SK-N-SH (cell line): ENCODE measurements at regions not wholly inside any gene's neighbourhood (a gene's known extent, or its start where the extent isn't known, plus 50 kb on each side); places are given as distances from the start of the nearest gene placed in this dataset.

Source experiments
- CTCF ChIA-PET: fragments of 300-600, 350-600 bp; formaldehyde crosslinking; extraction: SDS; loops from one replicate; lab custom pipeline; 2021; lab: Yijun Ruan, JAX
- POLR2A ChIA-PET: fragments of 350-600 bp; sonication (Branson Sonifier 250); formaldehyde crosslinking; extraction: SDS; loops from one replicate; lab custom pipeline; 2020; ENCODE audit warnings: antibody characterized with exemption, inconsistent platforms; lab: Yijun Ruan, JAX
- DNase-seq: peaks from one replicate; pipeline ENCODE4 v3.0.0; 2012
- H2AFZ ChIP-seq: fragments of 200-600 bp; sonication (generic); 2 replicates; pipeline ENCODE4 v1.8.1; 2016; ENCODE audit warnings: antibody characterized with exemption, mild to moderate bottlenecking, low read depth
- H3F3A ChIP-seq: fragments of 200-600 bp; sonication (generic); replicated peaks from 2 replicates; pipeline ENCODE3; 2016; ENCODE audit warnings: antibody characterized with exemption, mild to moderate bottlenecking; ENCODE audit not compliant: insufficient read depth
- H3K27ac ChIP-seq, 2 experiments: fragments of 200-500 bp in 1 of 2; fragments of 200-600 bp in 1 of 2; sonication (Bioruptor generic) in 1 of 2; sonication (generic), shearing (Covaris generic) in 1 of 2; 2 replicates each; pipeline versions ENCODE4 v1.5.1 to v1.6.1; 2014 to 2016; ENCODE audit warnings: low read depth in 2 of 2, inconsistent platforms in 1 of 2, low read length in 1 of 2, mild to moderate bottlenecking in 1 of 2, mixed read lengths in 1 of 2
- H3K27me3 ChIP-seq: fragments of 200-600 bp; sonication (generic), shearing (Covaris generic); 2 replicates; pipeline ENCODE4 v1.6.1; 2016; ENCODE audit warnings: mixed run types; ENCODE audit not compliant: insufficient read depth
- H3K36me3 ChIP-seq, 2 experiments: fragments of 200-500 bp in 1 of 2; fragments of 200-600 bp in 1 of 2; sonication (Bioruptor generic) in 1 of 2; sonication (generic) in 1 of 2; replicated peaks in 1 of 2; 2 replicates each; pipeline versions ENCODE3 to v1.5.1; 2014 to 2016; ENCODE audit warnings: low read length in 1 of 2, mild to moderate bottlenecking in 1 of 2; ENCODE audit not compliant: insufficient read depth in 2 of 2, control insufficient read depth in 1 of 2
- H3K4me1 ChIP-seq, 2 experiments: fragments of 200-500 bp in 1 of 2; fragments of 200-600 bp in 1 of 2; sonication (Bioruptor generic) in 1 of 2; sonication (generic), shearing (Covaris generic) in 1 of 2; 2 replicates each; pipeline versions ENCODE4 v1.5.1 to v1.6.1; 2014 to 2016; ENCODE audit warnings: low read depth in 1 of 2, low read length in 1 of 2, mixed run types in 1 of 2; ENCODE audit not compliant: insufficient read depth in 2 of 2, control insufficient read depth in 1 of 2
- H3K4me2 ChIP-seq: fragments of 200-600 bp; sonication (generic), shearing (Covaris generic); 2 replicates; pipeline ENCODE4 v1.6.1; 2017; ENCODE audit warnings: mixed run types
- H3K4me3 ChIP-seq, 2 experiments: fragments of 200-500 bp in 1 of 2; fragments of 200-600 bp in 1 of 2; sonication (Bioruptor generic) in 1 of 2; sonication (generic), shearing (Covaris generic) in 1 of 2; 2 replicates each; pipeline versions ENCODE4 v1.5.1 to v1.8.1; 2014 to 2016; ENCODE audit warnings: low read depth in 2 of 2, inconsistent platforms in 1 of 2, low read length in 1 of 2, mild to moderate bottlenecking in 1 of 2, mixed read lengths in 1 of 2, moderate library complexity in 1 of 2
- H3K79me2 ChIP-seq: fragments of 200-600 bp; sonication (generic); 2 replicates; pipeline ENCODE4 v1.8.1; 2017; ENCODE audit warnings: mild to moderate bottlenecking; ENCODE audit not compliant: insufficient read depth
- H3K9ac ChIP-seq: fragments of 200-600 bp; sonication (generic); 2 replicates; pipeline ENCODE4 v1.6.1; 2017; ENCODE audit warnings: mixed run types
- H3K9me2 ChIP-seq: fragments of 200-600 bp; sonication (generic); 2 replicates; pipeline ENCODE4 v1.6.1; 2017; ENCODE audit warnings: mixed run types
- H3K9me3 ChIP-seq: fragments of 200-600 bp; sonication (generic); 2 replicates; pipeline ENCODE4 v1.6.1; 2017; ENCODE audit warnings: mixed run types, mild to moderate bottlenecking, moderate library complexity
- H4K20me1 ChIP-seq: fragments of 200-600 bp; sonication (generic); 2 replicates; pipeline ENCODE4 v1.6.1; 2017; ENCODE audit warnings: mild to moderate bottlenecking, mixed run types; ENCODE audit not compliant: insufficient read depth
- CTCF ChIP-seq: fragments of 200-600 bp; sonication (generic); IDR thresholded peaks from 2 replicates; pipeline ENCODE4 v1.6.1; 2017; ENCODE audit warnings: antibody characterized with exemption, mild to moderate bottlenecking, moderate library complexity
- ELF1 ChIP-seq: IDR thresholded peaks from 2 replicates; pipeline ENCODE4 v1.4.0; 2012
- EP300 ChIP-seq, 2 experiments: IDR thresholded peaks; 2 replicates each; pipeline versions ENCODE4 v1.4.0 to v1.6.1; 2012; ENCODE audit warnings: borderline replicate concordance in 1 of 2, low read depth in 1 of 2, low read length in 1 of 2
- EZH2phosphoT487 ChIP-seq: fragments of 200-600 bp; sonication (generic); IDR thresholded peaks from 2 replicates; pipeline ENCODE4 v1.6.1; 2017; ENCODE audit warnings: low read depth, mixed run types, mild to moderate bottlenecking, antibody characterized with exemption, moderate library complexity, borderline replicate concordance
- FOSL2 ChIP-seq: IDR thresholded peaks from 2 replicates; pipeline ENCODE4 v1.4.0; 2012; ENCODE audit warnings: low read depth, mild to moderate bottlenecking, moderate library complexity, borderline replicate concordance
- FOXJ3 ChIP-seq: sonication (generic); formaldehyde crosslinking; IDR thresholded peaks from 2 replicates; pipeline ENCODE4 v1.5.1; 2020; ENCODE audit warnings: mild to moderate bottlenecking, missing genetic modification reagents
- FOXM1 ChIP-seq: IDR thresholded peaks from 2 replicates; pipeline ENCODE4 v1.4.0; 2012; ENCODE audit warnings: low read depth, mild to moderate bottlenecking
- GATA2 ChIP-seq: sonication (generic); formaldehyde crosslinking; IDR thresholded peaks from 2 replicates; pipeline ENCODE4 v1.5.0; 2020; ENCODE audit warnings: mild to moderate bottlenecking, missing genetic modification reagents
- JUND ChIP-seq: IDR thresholded peaks from 2 replicates; pipeline ENCODE4 v1.4.0; 2012
- MAX ChIP-seq: IDR thresholded peaks from 2 replicates; pipeline ENCODE4 v1.4.0; 2012; ENCODE audit warnings: low read depth
- NFIC ChIP-seq: IDR thresholded peaks from 2 replicates; pipeline ENCODE4 v1.4.0; 2012; ENCODE audit warnings: borderline replicate concordance
- NRF1 ChIP-seq: IDR thresholded peaks from 2 replicates; pipeline ENCODE4 v1.6.1; 2012; ENCODE audit warnings: low read depth, mild to moderate bottlenecking, low read length
- PBX3 ChIP-seq: IDR thresholded peaks from 2 replicates; pipeline ENCODE4; 2012
- RCOR1 ChIP-seq: fragments of 150-350 bp; IDR thresholded peaks from 2 replicates; pipeline ENCODE4 v1.6.1; 2017; ENCODE audit warnings: antibody characterized with exemption, low read length
- RXRA ChIP-seq: IDR thresholded peaks from 2 replicates; pipeline ENCODE4 v1.4.0; 2012; ENCODE audit warnings: low read depth, mild to moderate bottlenecking, borderline replicate concordance
- TCF12 ChIP-seq: IDR thresholded peaks from 2 replicates; pipeline ENCODE4 v1.4.0; 2012
- USF1 ChIP-seq: IDR thresholded peaks from 2 replicates; pipeline ENCODE4 v1.4.0; 2012; ENCODE audit warnings: low read depth, borderline replicate concordance
- USF2 ChIP-seq: fragments of 150-350 bp; IDR thresholded peaks from 2 replicates; pipeline ENCODE4 v1.6.1; 2017; ENCODE audit warnings: antibody characterized with exemption, low read length, low read depth, borderline replicate concordance
- ZBTB33 ChIP-seq: IDR thresholded peaks from 2 replicates; pipeline ENCODE4 v1.4.0; 2012; ENCODE audit warnings: low read depth, borderline replicate concordance
- WGBS: methylation state at CpG from one replicate; pipeline ENCODE4 v1.1.6; 2017; ENCODE audit warnings: low lambda C conversion rate; 5-methylcytosine and 5-hydroxymethylcytosine counted together

- Histone ChIP-seq H3K79me2 (no peaks in the 10 kb centered on the region), H3K36me3 (no peaks in the 10 kb centered on the region)
- 90% methylated on average over 5 of the region's 5 CpGs for WGBS
These were observed 2021.1 kb upstream of the CELF4 start for GRCh38 chr18:39586741-39587140.

GRCh38 chr18:39574897-39575296 is 2009.3 kb upstream of the CELF4 start:
- Histone ChIP-seq H2AFZ (no peak overlapping the region), H3K4me2 (no peak overlapping the region), H3K9me2 (no peaks in the 10 kb centered on the region), H3K36me3 (no peaks in the 10 kb centered on the region), H3K9ac (no peak overlapping the region), H4K20me1 (no peaks in the 10 kb centered on the region), H3K27ac (no peak overlapping the region), H3K4me1 (no peaks in the 10 kb centered on the region), H3F3A (no peaks in the 10 kb centered on the region), H3K79me2 (no peaks in the 10 kb centered on the region), H3K4me3 (no peak overlapping the region), H3K9me3 (no peaks in the 10 kb centered on the region), H3K27me3 (no peaks in the 10 kb centered on the region)
- TF ChIP-seq TCF12 (no peak), MAX (no peak), NFIC (no peak), USF2 (no peak), FOXM1 (no peak), RCOR1 (no peak), ELF1 (no peak), ZBTB33 (no peak), CTCF (no peak), RXRA (no peak), FOXJ3 (CRISPR knock-in tag) (no peak), USF1 (no peak), EP300 (IDR thresholded peaks at IDR 0.05; ENCODE audit: borderline replicate concordance in 1 of 2, low read depth in 1 of 2, low read length in 1 of 2) (no peak), EZH2phosphoT487 (no peak), PBX3 (no peak), JUND (no peak), NRF1 (no peak)
- POLR2A ChIA-PET = no interaction called here
- DNase-seq = no peak
- CTCF ChIA-PET = interaction anchor here (0.6 to 1.0 kb wide), 2 partner anchors 10 to 81 kb away, joined by 3 read pairs; no protein-coding TSS in a partner anchor
- 32% methylated on average over 4 of the region's 4 CpGs for WGBS

More at GRCh38 chr18:39586741-39587140, 2021.1 kb upstream of the CELF4 start:
- H2AFZ ChIP-seq = no peak overlapping the region
- no peak overlapping the region for H3K9ac ChIP-seq
- H3K4me1 ChIP-seq = no peaks in the 10 kb centered on the region
- H3K9me3 ChIP-seq = no peaks in the 10 kb centered on the region
- H3F3A ChIP-seq = no peaks in the 10 kb centered on the region
- no peak overlapping the region for H3K4me3 ChIP-seq
- CTCF ChIA-PET = no interaction called here
- DNase-seq = no peak
- H3K27me3 ChIP-seq = no peaks in the 10 kb centered on the region
- H3K9me2 ChIP-seq = no peaks in the 10 kb centered on the region
- TF ChIP-seq FOSL2 = no peak
- TF ChIP-seq GATA2 (CRISPR knock-in tag) = no peak
- TF ChIP-seq NFIC = no peak
- TF ChIP-seq, all 33 proteins: peak for 0
- H3K4me2 ChIP-seq = no peak overlapping the region
- no peaks in the 10 kb centered on the region for H4K20me1 ChIP-seq
- POLR2A ChIA-PET = no interaction called here
- H3K27ac ChIP-seq = no peak overlapping the region
